Sigmoid colon (tissue), 6 donors: ENCODE measurements at regions not wholly inside any gene's neighbourhood (a gene's known extent, or its start where the extent isn't known, plus 50 kb on each side); places are given as distances from the start of the nearest gene placed in this dataset.

Source experiments
- DNase-seq: peaks from one replicate; pipeline ENCODE4 v3.0.0-alpha.2; 2019
- H3K27ac ChIP-seq, 4 donors: fragments of 200-600 bp; sonication (generic); one replicate each; pipeline ENCODE4 v1.5.1; 2016 to 2019; ENCODE audit warnings: mild to moderate bottlenecking in 1 of 4
- H3K27me3 ChIP-seq, 3 donors: fragments of 200-600 bp; sonication (generic); one replicate each; pipeline ENCODE4 v1.5.1; 2019; ENCODE audit warnings: mild to moderate bottlenecking in 1 of 3
- H3K36me3 ChIP-seq, 4 donors: fragments of 200-600 bp; sonication (generic); one replicate each; pipeline ENCODE4 v1.5.1; 2016 to 2019
- H3K4me1 ChIP-seq, 4 donors: fragments of 200-600 bp; sonication (generic); one replicate each; pipeline ENCODE4 v1.5.1; 2017 to 2019
- H3K4me3 ChIP-seq, 4 donors: fragments of 200-600 bp; sonication (generic); one replicate each; pipeline ENCODE4 v1.5.1; 2017 to 2019; ENCODE audit warnings: mild to moderate bottlenecking in 2 of 4, moderate library complexity in 1 of 4
- H3K9me3 ChIP-seq, 4 donors: fragments of 200-600 bp in 3 of 4; sonication (generic) in 3 of 4; one replicate each; pipeline versions ENCODE4 v1.5.1 to v1.6.1; 2013 to 2019
- EP300 ChIP-seq, 4 donors: sonication (generic); formaldehyde crosslinking; IDR thresholded peaks; one replicate each; pipeline ENCODE4 v1.6.1; 2017; ENCODE audit warnings: antibody characterized with exemption in 4 of 4
- POLR2A ChIP-seq, 2 donors: fragments of 450-650 bp; IDR thresholded peaks; one replicate each; pipeline ENCODE4 v1.6.1; 2016; ENCODE audit warnings: antibody characterized with exemption in 2 of 2, mild to moderate bottlenecking in 2 of 2, moderate library complexity in 2 of 2
- POLR2AphosphoS5 ChIP-seq, 4 donors: sonication (generic); formaldehyde crosslinking; IDR thresholded peaks; one replicate each; pipeline ENCODE4 v1.6.1; 2017; ENCODE audit warnings: antibody characterized with exemption in 4 of 4
- WGBS, 2 donors: extraction: QIAGEN DNeasy Blood & Tissue Kit; methylation state at CpG; one replicate each; pipeline ENCODE4 v1.1.7; 2013; 5-methylcytosine and 5-hydroxymethylcytosine counted together
- intact Hi-C: fragments of 100-400 bp; cut with DNase I; formaldehyde crosslinking; loops from one replicate; pipeline ENCODE4 v1.15.1; 2023
- TF ChIP-seq, protein P1 (sequence below), 4 experiments: fragments of 450-650 bp in 3 of 4; fragments of 200-600 bp in 1 of 4; IDR thresholded peaks; one replicate each; pipeline ENCODE4 v1.5.1; 2016 to 2019; ENCODE audit warnings: antibody characterized with exemption in 4 of 4, mild to moderate bottlenecking in 3 of 4, moderate library complexity in 2 of 4
- donor health status: healthy with polysubstance abuse.
- donor health status: healthy.

DNA sequence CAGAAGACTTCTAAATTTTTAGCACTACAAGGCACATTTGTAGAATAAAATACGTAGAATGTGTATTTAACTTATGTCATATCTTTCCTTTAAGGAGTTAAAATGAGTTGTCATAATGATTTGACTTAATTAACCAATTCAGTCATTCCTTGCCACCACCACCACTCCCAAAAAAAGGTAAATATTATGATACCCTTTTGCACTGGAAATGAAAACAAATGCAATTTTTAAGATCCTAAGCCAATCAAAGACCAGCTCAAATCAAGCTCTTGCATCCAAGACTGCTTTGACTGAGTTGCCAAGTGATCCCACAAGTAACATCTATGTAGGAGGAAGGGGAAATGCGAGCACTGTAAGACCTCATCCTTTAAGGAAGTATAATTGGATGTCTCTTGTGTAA lies 426.6 kb upstream of the ATP11B start:
- Histone ChIP-seq H3K4me1 (no peaks in the 10 kb centered on the region), H3K27ac (no peak overlapping the region), H3K36me3 (no peaks in the 10 kb centered on the region), H3K9me3 (no peaks in the 10 kb centered on the region), H3K27me3 (no peaks in the 10 kb centered on the region), H3K4me3 (no peak overlapping the region)
- TF ChIP-seq POLR2A (IDR thresholded peaks at IDR 0.05) (no peak), EP300 (IDR thresholded peaks at IDR 0.05) (no peak), POLR2AphosphoS5 (IDR thresholded peaks at IDR 0.05) (no peak)
- TF ChIP-seq, protein P1, sequence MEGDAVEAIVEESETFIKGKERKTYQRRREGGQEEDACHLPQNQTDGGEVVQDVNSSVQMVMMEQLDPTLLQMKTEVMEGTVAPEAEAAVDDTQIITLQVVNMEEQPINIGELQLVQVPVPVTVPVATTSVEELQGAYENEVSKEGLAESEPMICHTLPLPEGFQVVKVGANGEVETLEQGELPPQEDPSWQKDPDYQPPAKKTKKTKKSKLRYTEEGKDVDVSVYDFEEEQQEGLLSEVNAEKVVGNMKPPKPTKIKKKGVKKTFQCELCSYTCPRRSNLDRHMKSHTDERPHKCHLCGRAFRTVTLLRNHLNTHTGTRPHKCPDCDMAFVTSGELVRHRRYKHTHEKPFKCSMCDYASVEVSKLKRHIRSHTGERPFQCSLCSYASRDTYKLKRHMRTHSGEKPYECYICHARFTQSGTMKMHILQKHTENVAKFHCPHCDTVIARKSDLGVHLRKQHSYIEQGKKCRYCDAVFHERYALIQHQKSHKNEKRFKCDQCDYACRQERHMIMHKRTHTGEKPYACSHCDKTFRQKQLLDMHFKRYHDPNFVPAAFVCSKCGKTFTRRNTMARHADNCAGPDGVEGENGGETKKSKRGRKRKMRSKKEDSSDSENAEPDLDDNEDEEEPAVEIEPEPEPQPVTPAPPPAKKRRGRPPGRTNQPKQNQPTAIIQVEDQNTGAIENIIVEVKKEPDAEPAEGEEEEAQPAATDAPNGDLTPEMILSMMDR (IDR thresholded peaks at IDR 0.05) = no peak
- 78 to 87% methylated on average over 2 of the region's 2 CpGs for WGBS, 2 donors
- intact Hi-C loops = no loop called here
- DNase-seq = no peak

GRCh38 chr3:182369861-182370260 lies 423.4 kb upstream of the ATP11B start:
- H3K4me1 ChIP-seq = no peaks in the 10 kb centered on the region
- intact Hi-C loops = no loop called here

GRCh38 chr3:182370949-182371348 lies 422.4 kb upstream of the ATP11B start:
- intact Hi-C loops = no loop called here
- Histone ChIP-seq H3K36me3 (no peaks in the 10 kb centered on the region), H3K4me3 (no peak overlapping the region), H3K27ac (no peak overlapping the region), H3K27me3 (no peaks in the 10 kb centered on the region), H3K4me1 (no peaks in the 10 kb centered on the region), H3K9me3 (no peaks in the 10 kb centered on the region)
- no peak for TF ChIP-seq EP300 (IDR thresholded peaks at IDR 0.05)
- TF ChIP-seq POLR2AphosphoS5 (IDR thresholded peaks at IDR 0.05) = no peak
- TF ChIP-seq, protein P1 (IDR thresholded peaks at IDR 0.05) = no peak
- no peak for TF ChIP-seq POLR2A (IDR thresholded peaks at IDR 0.05)
- no peak for DNase-seq
- 52 to 63% methylated on average over 1 of the region's 1 CpG for WGBS, 2 donors

More at GRCh38 chr3:182369861-182370260, 423.4 kb upstream of the ATP11B start:
- Histone ChIP-seq H3K27me3 (no peaks in the 10 kb centered on the region), H3K27ac (no peak overlapping the region), H3K36me3 (no peaks in the 10 kb centered on the region), H3K4me3 (no peak overlapping the region), H3K9me3 (no peaks in the 10 kb centered on the region)
- no peak for DNase-seq
- WGBS, 2 donors = 94% methylated on average over 1 of the region's 1 CpG
- TF ChIP-seq, protein P1 (IDR thresholded peaks at IDR 0.05) = no peak
- TF ChIP-seq POLR2AphosphoS5 (IDR thresholded peaks at IDR 0.05) (no peak), POLR2A (IDR thresholded peaks at IDR 0.05) (no peak), EP300 (IDR thresholded peaks at IDR 0.05) (no peak)

DNA sequence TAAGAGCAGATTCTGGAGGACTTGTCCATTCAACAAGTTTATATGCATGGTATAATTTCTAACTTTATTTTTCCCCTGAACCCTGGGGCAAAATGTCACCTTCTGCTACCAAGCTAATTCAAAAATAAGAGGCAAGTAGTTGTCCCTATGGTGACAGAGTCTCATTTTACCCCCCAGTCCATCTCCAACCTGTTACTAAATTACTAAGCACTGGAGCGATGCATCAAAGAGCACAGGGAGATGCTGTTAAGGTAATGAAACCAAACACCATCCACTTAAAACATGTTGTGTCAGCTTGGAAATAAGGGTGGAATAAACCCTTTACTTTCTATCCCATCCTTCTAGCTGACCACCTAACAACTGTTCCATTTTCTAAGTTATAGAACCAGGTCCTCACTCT lies 417.4 kb upstream of the ATP11B start:
- H3K4me1 ChIP-seq = no peaks in the 10 kb centered on the region
- no peak for TF ChIP-seq POLR2AphosphoS5 (IDR thresholded peaks at IDR 0.05)
- intact Hi-C loops = no loop called here
- H3K9me3 ChIP-seq = no peaks in the 10 kb centered on the region
- WGBS, 2 donors = 85 to 89% methylated on average over 1 of the region's 1 CpG
- no peak overlapping the region for H3K27ac ChIP-seq
- H3K4me3 ChIP-seq = no peak overlapping the region
- no peaks in the 10 kb centered on the region for H3K36me3 ChIP-seq
- no peak for DNase-seq
- no peaks in the 10 kb centered on the region for H3K27me3 ChIP-seq

DNA sequence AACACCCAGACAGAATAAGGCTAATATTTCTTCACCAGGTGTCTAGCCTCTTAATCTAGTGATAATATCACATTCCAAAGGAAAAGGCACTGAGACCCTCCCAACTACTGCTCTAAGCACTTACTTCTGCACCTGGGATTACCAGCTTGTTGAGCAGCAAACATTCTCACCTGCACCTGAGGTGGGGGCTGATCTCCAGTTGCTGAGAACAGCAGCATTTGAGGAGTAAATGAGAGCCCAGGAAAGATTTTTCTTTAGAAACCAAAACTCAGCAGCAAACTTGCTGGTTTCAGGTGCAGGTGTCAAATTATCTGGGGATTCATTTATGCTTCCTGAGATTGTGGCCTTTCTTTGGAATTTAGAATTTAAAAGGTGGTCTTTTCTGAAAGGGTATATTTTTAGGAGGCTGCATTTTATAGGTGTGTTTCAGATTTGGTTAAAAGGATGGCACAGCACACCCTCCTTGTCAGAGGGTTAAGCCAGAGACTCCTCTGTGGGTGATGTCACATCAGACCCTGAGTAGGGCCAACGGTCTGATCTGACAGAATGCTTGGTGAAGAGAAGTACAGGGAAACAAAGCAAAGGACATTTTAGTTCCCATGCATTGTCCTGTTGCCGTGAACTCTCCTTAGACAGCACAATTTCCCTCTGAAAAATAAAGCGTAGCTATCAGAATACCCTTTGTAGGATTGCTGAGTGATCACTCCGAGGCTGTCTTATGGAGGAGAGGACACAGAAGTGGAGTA lies 411.0 kb upstream of the ATP11B start:
- no peak overlapping the region for H3K4me3 ChIP-seq
- no peaks in the 10 kb centered on the region for H3K36me3 ChIP-seq
- WGBS, 2 donors = 86 to 89% methylated on average over 4 of the region's 4 CpGs
- no peak overlapping the region for H3K27ac ChIP-seq
- intact Hi-C loops = no loop called here
- H3K27me3 ChIP-seq = no peaks in the 10 kb centered on the region
- no peaks in the 10 kb centered on the region for H3K4me1 ChIP-seq
- H3K9me3 ChIP-seq = no peaks in the 10 kb centered on the region
- no peak for TF ChIP-seq POLR2AphosphoS5 (IDR thresholded peaks at IDR 0.05)
- TF ChIP-seq, protein P1 (IDR thresholded peaks at IDR 0.05) = no peak
- no peak for TF ChIP-seq EP300 (IDR thresholded peaks at IDR 0.05)
- TF ChIP-seq POLR2A (IDR thresholded peaks at IDR 0.05) = no peak
- no peak for DNase-seq
